ENCODE measurements at regions not wholly inside any gene's neighbourhood (a gene's known extent, or its start where the extent isn't known, plus 50 kb on each side); places are given as distances from the start of the nearest gene placed in this dataset.

DNA sequence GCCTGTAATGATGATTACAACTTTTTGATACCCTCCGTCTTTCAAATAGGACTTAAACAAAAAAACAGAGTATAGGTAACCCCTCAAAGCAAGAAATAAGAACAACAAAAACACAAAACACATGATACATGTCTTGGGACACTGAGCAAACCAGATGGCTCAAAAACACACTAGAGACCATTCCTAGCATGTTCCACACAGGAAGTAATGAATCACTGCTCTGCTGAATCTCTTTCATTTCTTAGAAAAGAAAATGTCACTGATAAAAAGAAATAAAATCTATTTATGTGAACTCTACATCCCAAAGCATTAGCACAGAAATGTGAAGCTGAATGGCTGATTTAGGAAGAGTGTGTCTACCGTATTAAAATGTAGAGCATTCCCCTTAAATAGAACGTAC, 134.5 kb upstream of the IL15 start:
- TF ChIP-seq, protein P1, sequence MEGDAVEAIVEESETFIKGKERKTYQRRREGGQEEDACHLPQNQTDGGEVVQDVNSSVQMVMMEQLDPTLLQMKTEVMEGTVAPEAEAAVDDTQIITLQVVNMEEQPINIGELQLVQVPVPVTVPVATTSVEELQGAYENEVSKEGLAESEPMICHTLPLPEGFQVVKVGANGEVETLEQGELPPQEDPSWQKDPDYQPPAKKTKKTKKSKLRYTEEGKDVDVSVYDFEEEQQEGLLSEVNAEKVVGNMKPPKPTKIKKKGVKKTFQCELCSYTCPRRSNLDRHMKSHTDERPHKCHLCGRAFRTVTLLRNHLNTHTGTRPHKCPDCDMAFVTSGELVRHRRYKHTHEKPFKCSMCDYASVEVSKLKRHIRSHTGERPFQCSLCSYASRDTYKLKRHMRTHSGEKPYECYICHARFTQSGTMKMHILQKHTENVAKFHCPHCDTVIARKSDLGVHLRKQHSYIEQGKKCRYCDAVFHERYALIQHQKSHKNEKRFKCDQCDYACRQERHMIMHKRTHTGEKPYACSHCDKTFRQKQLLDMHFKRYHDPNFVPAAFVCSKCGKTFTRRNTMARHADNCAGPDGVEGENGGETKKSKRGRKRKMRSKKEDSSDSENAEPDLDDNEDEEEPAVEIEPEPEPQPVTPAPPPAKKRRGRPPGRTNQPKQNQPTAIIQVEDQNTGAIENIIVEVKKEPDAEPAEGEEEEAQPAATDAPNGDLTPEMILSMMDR (conservative IDR thresholded peaks at IDR 0.05; ENCODE audit: low read depth, low read length) = no peak
- no peak overlapping the region for H3K4me3 ChIP-seq (ENCODE audit: low read depth, low read length)
- no peak for DNase-seq (ENCODE audit: low read depth)

DNA sequence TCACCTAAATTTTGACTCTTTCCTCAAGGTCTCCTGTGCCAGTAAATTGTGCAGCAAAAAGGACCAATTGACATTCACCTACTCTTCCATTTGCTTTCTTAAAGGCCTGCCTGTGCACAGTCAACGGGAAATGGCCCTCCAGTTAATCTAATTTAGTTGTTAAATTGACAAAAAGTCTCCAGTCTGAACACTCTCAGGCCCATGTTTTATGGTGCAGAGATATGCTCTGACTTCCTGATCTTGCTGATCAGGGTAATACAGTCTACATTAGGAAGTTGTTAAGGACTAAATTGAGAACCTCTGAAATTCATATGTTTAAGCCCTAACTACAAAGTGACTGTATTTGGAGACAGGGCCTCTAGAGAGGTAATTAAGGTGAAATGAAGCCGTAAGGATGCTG, 133.6 kb upstream of the IL15 start:
- no peak for DNase-seq (ENCODE audit: low read depth)
- no peak overlapping the region for H3K4me3 ChIP-seq (ENCODE audit: low read depth, low read length)
- TF ChIP-seq, protein P1 (conservative IDR thresholded peaks at IDR 0.05; ENCODE audit: low read depth, low read length) = no peak

DNA sequence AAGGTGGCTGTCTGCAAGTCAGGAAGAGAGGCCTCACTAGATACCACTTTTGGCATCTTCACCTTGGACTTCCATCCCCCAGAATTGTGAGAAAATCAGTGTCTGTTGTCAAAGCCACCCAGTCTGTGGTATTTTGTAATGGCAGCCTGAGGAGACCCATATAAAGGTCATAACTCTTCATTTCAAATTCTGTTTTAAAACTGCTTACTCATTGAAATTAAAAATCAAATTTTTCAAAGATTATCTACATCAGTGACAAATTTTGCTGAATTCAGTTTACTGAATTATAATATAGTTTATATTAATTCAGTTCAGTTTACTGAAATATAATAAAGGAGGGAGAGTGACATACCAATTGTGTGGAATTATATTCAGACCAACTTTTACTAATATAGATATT, 133.1 kb upstream of the IL15 start:
- TF ChIP-seq, protein P1 (conservative IDR thresholded peaks at IDR 0.05; ENCODE audit: low read depth, low read length) = no peak
- no peak overlapping the region for H3K4me3 ChIP-seq (ENCODE audit: low read depth, low read length)
- DNase-seq (ENCODE audit: low read depth) = no peak

DNA sequence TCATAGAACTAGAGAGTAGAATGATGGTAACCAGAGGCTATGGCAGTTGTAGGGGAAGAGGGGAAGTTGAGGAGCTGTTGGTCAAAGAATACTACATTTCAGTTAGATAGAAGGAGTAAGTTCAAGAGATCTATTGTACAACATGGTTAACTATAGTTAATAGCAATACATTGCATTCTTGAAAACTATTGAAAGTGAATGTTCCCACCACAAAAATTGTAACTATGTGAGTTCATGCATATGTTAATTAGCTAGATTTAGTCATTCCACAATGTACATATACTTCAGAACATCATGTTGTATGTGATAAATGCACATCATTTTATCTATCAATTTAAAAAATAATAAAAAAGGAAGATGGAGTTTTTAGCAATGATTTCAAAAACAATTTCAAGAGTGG, 125.3 kb upstream of the IL15 start:
- TF ChIP-seq, protein P1 (conservative IDR thresholded peaks at IDR 0.05; ENCODE audit: low read depth, low read length) = no peak
- DNase-seq (ENCODE audit: low read depth) = no peak
- H3K4me3 ChIP-seq (ENCODE audit: low read depth, low read length) = no peak overlapping the region

DNA sequence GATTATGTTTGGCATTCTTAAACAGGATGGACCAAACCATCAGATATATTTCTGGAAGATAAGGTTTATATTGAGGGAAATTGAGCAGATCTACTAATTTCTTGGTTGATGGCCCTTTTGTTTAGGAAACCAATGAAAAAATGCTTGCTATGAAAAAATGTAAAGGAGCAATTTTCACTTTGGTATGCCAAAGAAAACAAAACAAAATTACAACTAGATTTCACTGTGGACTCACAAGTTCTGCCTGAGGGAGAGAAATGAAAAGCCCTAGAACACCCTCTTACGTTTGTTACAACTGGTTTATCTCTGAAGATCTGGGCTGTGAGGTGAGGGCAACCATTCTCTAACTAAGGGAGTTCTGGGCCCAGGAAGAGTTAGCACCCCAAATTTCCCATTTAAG, 122.5 kb upstream of the IL15 start:
- H3K4me3 ChIP-seq (ENCODE audit: low read depth, low read length) = no peak overlapping the region
- DNase-seq (ENCODE audit: low read depth) = no peak
- TF ChIP-seq, protein P1 (conservative IDR thresholded peaks at IDR 0.05; ENCODE audit: low read depth, low read length) = no peak

DNA sequence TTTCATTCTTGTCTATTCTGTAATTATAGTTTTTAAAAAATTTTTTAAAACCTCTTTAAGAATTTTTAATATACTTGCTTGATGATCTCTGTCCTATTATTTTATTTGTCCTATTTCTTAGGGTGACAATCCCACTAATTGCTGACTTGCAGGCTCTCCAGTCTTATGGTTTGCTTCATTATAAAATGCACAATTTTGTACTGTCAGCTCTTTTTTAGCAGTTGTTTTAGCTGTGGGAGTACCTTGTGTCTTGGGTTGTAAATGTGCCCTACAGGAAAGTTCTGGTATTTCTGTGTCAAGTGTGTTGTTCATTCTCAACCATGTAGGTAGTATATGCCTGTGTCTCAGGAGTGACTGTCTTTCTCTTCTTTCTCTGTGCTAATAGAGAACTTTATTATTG, 118.2 kb upstream of the IL15 start:
- TF ChIP-seq, protein P1 (conservative IDR thresholded peaks at IDR 0.05; ENCODE audit: low read depth, low read length) = no peak
- no peak for DNase-seq (ENCODE audit: low read depth)
- H3K4me3 ChIP-seq (ENCODE audit: low read depth, low read length) = no peak overlapping the region

DNA sequence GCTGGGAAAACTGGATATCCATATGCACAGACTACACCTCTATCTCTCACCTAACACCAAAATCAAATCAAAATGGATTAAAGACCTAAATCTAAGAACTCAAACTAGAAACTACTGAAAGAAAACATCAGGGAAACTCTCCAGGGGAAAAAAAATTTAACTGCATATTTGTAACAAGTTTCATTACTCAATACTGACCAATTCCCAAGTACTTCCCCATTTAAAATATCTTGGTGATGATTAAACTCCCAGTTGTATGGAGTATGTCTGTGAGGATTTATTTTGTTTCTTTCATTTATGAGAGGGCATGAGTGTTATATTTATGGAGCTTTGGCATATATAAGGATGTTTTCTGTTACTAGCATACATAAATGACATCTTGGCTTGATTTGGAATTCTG, 112.3 kb upstream of the IL15 start:
- TF ChIP-seq, protein P1 (conservative IDR thresholded peaks at IDR 0.05; ENCODE audit: low read depth, low read length) = no peak
- H3K4me3 ChIP-seq (ENCODE audit: low read depth, low read length) = no peak overlapping the region
- DNase-seq (ENCODE audit: low read depth) = no peak
